DMS 273 treated with DMSO at 0.1 percent for 48 hours (cell line): ENCODE measurements at regions not wholly inside any gene's neighbourhood (a gene's known extent, or its start where the extent isn't known, plus 50 kb on each side); places are given as distances from the start of the nearest gene placed in this dataset.
"Not testable (repeated sequence)": the region's sequence is repeated elsewhere in the genome, so short reads cannot be mapped to it uniquely, and the experiment has no call there.

Experiments
- DNase-seq: peaks from one replicate; lab custom pipeline; 2025; lab: John Stamatoyannopoulos, UW

DNA sequence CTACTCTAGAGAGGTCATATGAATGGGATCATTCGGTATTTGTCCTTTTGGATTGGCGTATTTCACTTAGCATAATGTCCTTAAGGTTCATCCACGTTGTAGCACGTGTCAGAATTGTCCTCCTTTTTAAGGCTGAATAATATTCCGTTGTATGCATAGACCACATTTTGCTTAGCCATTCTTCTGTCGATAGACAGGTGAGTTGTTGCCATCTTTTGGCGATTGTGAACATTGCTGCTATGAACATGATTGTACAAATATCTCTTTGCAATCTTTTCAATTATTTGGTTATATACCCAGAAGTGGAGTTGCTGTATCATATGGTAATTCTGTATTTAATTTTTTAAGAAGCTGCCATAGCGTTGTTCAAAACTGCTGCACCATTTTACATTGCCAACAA, 52.4 kb upstream of the GOLGA8J start:
- DNase-seq, result no peak

DNA sequence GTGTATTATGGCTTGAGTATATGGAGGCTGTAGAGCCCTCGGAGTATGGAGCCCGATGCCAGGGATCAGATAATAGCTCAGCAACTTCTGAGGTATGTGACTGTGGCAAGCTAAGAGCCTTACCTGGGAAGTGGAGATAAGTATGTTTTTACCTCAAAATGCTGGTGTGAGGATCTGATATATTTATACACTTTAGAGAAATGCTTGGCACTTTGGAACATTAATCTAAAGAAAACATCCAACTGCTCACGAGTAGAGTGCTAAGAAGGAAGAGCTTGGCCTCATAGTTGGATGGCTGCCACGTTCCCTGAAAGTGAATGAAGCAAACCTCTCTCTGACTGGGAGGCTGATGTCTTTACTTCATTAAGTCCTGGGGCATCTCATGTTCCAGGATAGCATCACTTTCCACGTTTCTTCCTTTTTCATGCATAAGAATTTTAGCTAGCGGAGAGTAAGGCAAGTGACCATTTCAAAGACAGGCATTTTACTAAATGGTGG, 58.9 kb upstream of the GOLGA8J start:
- DNase-seq, result no peak

GRCh38 chr15:30010746-30011145, 72.0 kb upstream of the GOLGA8J start:
- DNase-seq, result no peak

DNA sequence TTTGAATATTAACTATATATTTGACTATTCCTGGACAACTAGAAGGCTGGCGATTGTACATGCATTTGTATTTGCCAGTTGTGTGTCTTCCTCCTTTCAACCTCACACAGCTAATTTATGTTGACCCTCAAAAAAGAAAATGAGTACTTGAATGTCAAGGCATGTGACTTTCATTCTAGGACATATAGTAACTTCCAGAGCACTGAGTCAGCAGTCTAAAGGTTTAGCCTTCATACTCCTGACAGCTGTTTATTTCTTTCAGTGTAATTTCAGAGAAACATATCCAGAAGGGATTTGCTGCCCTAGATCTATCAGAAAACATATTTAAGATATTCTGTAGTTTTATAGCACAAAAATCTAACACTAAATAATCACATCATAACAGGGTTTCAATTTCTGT, 74.6 kb upstream of the GOLGA8J start:
- no peak for DNase-seq

GRCh38 chr15:30001602-30002001, 81.2 kb upstream of the GOLGA8J start:
- DNase-seq, result no peak

DNA sequence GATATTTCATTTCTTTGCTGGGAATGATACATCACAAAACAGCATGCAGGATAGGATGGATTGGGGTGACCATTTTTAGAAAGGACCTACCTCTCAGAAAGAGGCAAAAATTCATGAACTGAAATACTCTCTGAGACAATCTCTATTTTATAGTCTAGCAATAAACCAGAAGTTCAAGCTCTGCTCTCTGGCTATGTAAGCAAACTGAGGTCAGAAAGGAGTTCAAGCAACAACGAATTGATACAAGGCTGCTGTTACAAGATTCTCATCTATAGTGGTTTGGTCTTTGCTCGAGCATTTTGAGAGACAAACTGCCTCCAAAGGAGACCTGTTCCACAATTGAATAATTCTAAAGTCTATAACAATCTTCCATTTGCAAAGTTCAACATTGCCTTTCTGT, 84.7 kb upstream of the GOLGA8J start:
- no peak for DNase-seq

DNA sequence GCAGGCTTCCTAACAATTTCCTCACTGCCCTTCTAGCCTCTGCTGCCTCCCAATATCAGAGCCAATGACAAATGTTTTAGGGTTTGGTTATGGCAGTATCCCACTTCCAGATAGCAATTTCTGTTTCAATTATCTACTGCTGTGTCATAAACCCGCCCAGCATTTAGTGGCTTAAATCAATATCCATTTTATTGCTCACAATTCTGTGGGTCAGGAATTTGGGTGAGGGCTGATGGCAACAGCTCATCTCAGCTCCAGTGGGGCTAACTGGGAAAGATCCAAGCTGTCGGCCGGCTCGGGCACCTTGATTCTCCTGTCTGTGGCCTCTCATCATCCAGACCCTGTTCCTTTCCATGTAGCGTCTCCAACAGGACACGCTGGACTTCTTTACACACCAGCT, 85.3 kb upstream of the GOLGA8J start:
- no peak for DNase-seq

DNA sequence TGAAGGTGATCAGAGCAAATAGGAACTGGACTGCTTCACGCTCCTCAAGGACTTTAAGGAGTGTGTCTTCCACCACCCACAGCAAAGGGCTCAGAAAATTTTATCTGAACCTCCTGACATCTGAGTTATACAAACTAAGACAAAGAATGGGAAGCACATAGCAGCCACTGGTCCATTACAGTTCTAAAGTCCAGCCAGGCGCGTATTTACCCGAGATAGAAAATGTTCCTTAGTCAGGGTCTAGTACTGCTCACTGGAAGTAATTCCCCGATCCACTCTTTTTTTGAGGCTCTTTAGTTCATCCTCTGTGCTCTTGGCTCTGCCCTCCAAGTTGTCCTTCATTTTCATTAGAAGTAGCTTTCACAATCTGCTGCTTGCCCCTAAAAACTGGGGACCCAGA, 88.5 kb upstream of the GOLGA8J start:
- DNase-seq, result no peak

GRCh38 chr15:29990954-29991353, 91.8 kb upstream of the GOLGA8J start:
- DNase-seq, result no peak

- no peak for DNase-seq
Observed at GRCh38 chr15:29990035-29990434, 92.7 kb upstream of the GOLGA8J start.

GRCh38 chr15:29988701-29989100, 94.1 kb upstream of the GOLGA8J start:
- no peak for DNase-seq

DNA sequence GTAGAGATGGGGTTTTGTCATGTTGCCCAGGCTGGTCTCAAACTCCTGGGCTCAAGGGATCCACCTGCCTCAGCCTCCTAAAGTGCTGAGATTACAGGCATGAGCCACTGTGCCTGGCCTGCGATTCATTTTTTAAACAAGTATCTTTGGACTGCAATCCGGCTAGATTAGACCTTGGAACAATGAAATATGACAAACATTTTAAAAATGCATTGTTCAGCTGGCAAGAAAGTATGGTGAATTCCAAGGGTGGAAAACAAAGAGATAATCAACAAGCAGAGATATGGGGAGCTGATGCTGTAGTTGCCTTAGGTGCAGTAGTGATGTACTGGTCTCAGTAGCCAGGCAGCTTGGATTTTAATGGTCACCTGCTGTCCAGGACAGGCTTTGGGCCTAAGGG, 95.8 kb upstream of the GOLGA8J start:
- no peak for DNase-seq

GRCh38 chr15:29978411-29979382, 104.1 kb upstream of the GOLGA8J start:
- no peak for DNase-seq

- not testable (repeated sequence) for DNase-seq
Observed at GRCh38 chr15:29974056-29974455, 108.7 kb upstream of the GOLGA8J start.

- DNase-seq, result no peak
Observed at GRCh38 chr15:29972051-29972450, 110.7 kb upstream of the GOLGA8J start.

- DNase-seq, result no peak
Observed at GRCh38 chr15:29970402-29970695, 112.4 kb upstream of the GOLGA8J start.

GRCh38 chr15:29969562-29970401, 113.0 kb upstream of the GOLGA8J start:
- DNase-seq, result no peak

GRCh38 chr15:29968895-29969561, 113.7 kb upstream of the GOLGA8J start:
- no peak for DNase-seq

GRCh38 chr15:29968099-29968894, 114.5 kb upstream of the GOLGA8J start:
- DNase-seq, result no peak

DNA sequence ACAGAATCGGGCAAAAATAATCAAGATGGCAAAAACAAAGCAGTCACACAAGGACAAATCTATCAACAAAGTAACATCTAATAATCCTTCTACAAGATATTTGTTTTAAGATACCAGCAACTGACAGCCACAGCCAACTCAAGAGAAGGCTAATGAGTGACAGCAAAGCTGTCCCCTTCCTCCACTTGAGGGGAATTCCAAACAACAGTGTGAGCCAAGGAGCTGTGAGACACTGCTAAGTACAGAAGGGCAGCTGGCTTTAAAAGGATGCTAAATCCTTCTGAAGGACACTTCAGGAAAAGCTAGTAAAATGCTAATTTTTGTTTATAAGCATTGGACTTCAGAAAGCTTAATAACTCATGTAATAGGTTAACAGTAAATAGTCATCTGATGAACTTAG, 120.3 kb upstream of the GOLGA8J start:
- DNase-seq, result no peak

- DNase-seq, result no peak
Observed at GRCh38 chr15:29959384-29960137, 123.2 kb upstream of the GOLGA8J start.
